HG03025 (cell line): ENCODE measurements at regions not wholly inside any gene's neighbourhood (a gene's known extent, or its start where the extent isn't known, plus 50 kb on each side); places are given as distances from the start of the nearest gene placed in this dataset.
"Not testable (repeated sequence)": the region's sequence is repeated elsewhere in the genome, so short reads cannot be mapped to it uniquely, and the experiment has no call there.

Source experiments
- ATAC-seq: cut with Tn5 transposase; IDR thresholded peaks from one replicate; pipeline ENCODE4 v1.9.1; 2021; ENCODE audit warnings: mild to moderate bottlenecking, moderate library complexity; ENCODE audit not compliant: unreplicated experiment, low FRiP score

GRCh38 chr1:182003953-182004586 is 57.4 kb downstream of the ZNF648 start:
- ATAC-seq = no peak

- no peak for ATAC-seq
These were observed 58.3 kb downstream of the ZNF648 start for GRCh38 chr1:182003025-182003725.

- ATAC-seq = no peak
These were observed 58.9 kb downstream of the ZNF648 start for GRCh38 chr1:182002570-182002969.

GRCh38 chr1:181998858-181999257 is 62.7 kb downstream of the ZNF648 start:
- ATAC-seq = no peak

GRCh38 chr1:181992072-181992471 is 69.4 kb downstream of the ZNF648 start:
- ATAC-seq = no peak

GRCh38 chr1:181990728-181991127 is 70.8 kb downstream of the ZNF648 start:
- no peak for ATAC-seq

GRCh38 chr1:181989261-181989920 is 72.1 kb downstream of the ZNF648 start:
- ATAC-seq = no peak

GRCh38 chr1:181987996-181988395 is 73.5 kb downstream of the ZNF648 start:
- no peak for ATAC-seq

- no peak for ATAC-seq
These were observed 74.1 kb downstream of the ZNF648 start for GRCh38 chr1:181987334-181987895.

- no peak for ATAC-seq
These were observed 74.6 kb downstream of the ZNF648 start for GRCh38 chr1:181986907-181987305.

GRCh38 chr1:181985936-181986906 is 75.3 kb downstream of the ZNF648 start:
- no peak for ATAC-seq

- no peak for ATAC-seq
These were observed 76.2 kb downstream of the ZNF648 start for GRCh38 chr1:181985281-181985680.

- no peak for ATAC-seq
These were observed 77.5 kb downstream of the ZNF648 start for GRCh38 chr1:181984006-181984405.

- no peak for ATAC-seq
These were observed 79.7 kb downstream of the ZNF648 start for GRCh38 chr1:181981821-181982220.

- no peak for ATAC-seq
These were observed 89.3 kb downstream of the ZNF648 start for GRCh38 chr1:181972256-181972655.

GRCh38 chr1:181971424-181971823 is 90.1 kb downstream of the ZNF648 start:
- ATAC-seq = no peak

- ATAC-seq = no peak
These were observed 91.6 kb downstream of the ZNF648 start for GRCh38 chr1:181969902-181970301.

- ATAC-seq = not testable (repeated sequence)
These were observed 106.8 kb downstream of the ZNF648 start for GRCh38 chr1:181954696-181955095.

GRCh38 chr1:181954178-181954577 is 107.3 kb downstream of the ZNF648 start:
- ATAC-seq = not testable (repeated sequence)

- ATAC-seq = no peak
These were observed 107.9 kb downstream of the ZNF648 start for GRCh38 chr1:181953596-181953995.
